CD4-positive, alpha-beta T cell treated with Interleukin-12 subunit alpha and Interleukin-12 subunit beta, for 1 hour (primary cell): ENCODE measurements at regions not wholly inside any gene's neighbourhood (a gene's known extent, or its start where the extent isn't known, plus 50 kb on each side); places are given as distances from the start of the nearest gene placed in this dataset.

Experiments used
- DNase-seq: peaks from one replicate; pipeline ENCODE4 v3.0.0-alpha.2; 2020

GRCh38 chr10:107230887-107231286, 66.4 kb upstream of the SORCS1 start:
- no peak for DNase-seq

GRCh38 chr10:107215681-107216080, 51.2 kb upstream of the SORCS1 start:
- no peak for DNase-seq
